A673 (cell line): ENCODE measurements at regions not wholly inside any gene's neighbourhood (a gene's known extent, or its start where the extent isn't known, plus 50 kb on each side); places are given as distances from the start of the nearest gene placed in this dataset.

Source experiments
- CTCF ChIP-seq: fragments of 300-800, 200-600 bp; sonication (generic); conservative IDR thresholded peaks from 2 replicates; pipeline ENCODE4 v1.5.1; 2017; ENCODE audit warnings: low read depth, mild to moderate bottlenecking, antibody characterized with exemption, low read length, moderate library complexity, mixed read lengths
- EZH2 ChIP-seq: fragments of 200-600 bp; sonication (generic); IDR thresholded peaks from 2 replicates; pipeline ENCODE4 v1.6.1; 2017; ENCODE audit warnings: borderline replicate concordance, low read depth, mild to moderate bottlenecking, mixed read lengths, antibody characterized with exemption, low read length; ENCODE audit not compliant: poor library complexity, severe bottlenecking

GRCh38 chr2:103734911-103735310 is 973.1 kb downstream of the TMEM182 start:
- TF ChIP-seq CTCF (no peak), EZH2 (no peak)
